ENCODE measurements at regions not wholly inside any gene's neighbourhood (a gene's known extent, or its start where the extent isn't known, plus 50 kb on each side); places are given as distances from the start of the nearest gene placed in this dataset.

GRCh38 chr10:30197186-30197585 is 137.8 kb upstream of the JCAD start:
- no peak for TF ChIP-seq CTCF (conservative IDR thresholded peaks at IDR 0.05; ENCODE audit: low read length)
- no peak for TF ChIP-seq EZH2phosphoT487 (IDR thresholded peaks at IDR 0.05; ENCODE audit: borderline replicate concordance)

All from Loucy (cell line).